NCI-H2029 treated with DMSO at 0.1 percent for 48 hours (cell line): ENCODE measurements at regions not wholly inside any gene's neighbourhood (a gene's known extent, or its start where the extent isn't known, plus 50 kb on each side); places are given as distances from the start of the nearest gene placed in this dataset.

Experiments used
- DNase-seq: peaks from one replicate; lab custom pipeline; 2025; lab: John Stamatoyannopoulos, UW

DNA sequence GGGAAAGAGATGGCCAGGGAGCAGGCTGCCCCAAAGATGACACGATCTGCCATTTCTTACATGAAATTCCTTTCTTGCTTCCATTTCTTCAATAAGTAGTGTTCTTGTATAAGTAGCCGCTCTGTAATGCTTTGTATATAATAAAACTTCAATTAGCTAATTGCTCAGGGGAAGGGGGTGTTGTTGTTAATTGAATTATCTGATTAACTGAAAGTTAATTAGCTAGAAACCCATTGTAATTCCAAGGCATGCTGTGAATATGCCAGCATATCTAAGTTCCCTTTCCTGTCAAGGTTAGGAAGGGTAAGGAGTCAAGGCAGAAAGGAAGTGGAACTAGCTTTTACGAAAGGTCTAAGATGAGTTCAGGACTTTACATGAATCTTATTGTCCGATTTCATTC lies 765.9 kb downstream of the TYW1 start:
- no peak for DNase-seq

DNA sequence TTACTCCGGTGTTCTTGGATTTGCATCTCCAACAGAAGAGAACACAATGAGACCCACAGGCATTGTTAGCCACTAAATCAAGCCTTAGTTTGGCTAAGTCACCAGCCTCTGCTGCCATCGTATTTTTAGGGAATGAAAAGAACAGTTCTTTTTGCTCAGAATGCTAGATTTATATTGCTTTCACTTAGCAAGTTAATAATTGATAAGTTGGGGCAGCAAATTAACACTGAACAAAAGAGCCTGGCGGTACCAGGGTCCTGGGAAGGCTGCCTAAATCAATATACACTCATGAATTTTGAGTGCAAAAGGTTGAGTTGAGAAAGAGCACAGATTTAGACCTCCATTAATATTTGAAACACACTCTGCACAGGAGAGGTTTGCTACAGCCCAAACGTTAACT lies 767.7 kb downstream of the TYW1 start:
- no peak for DNase-seq

DNA sequence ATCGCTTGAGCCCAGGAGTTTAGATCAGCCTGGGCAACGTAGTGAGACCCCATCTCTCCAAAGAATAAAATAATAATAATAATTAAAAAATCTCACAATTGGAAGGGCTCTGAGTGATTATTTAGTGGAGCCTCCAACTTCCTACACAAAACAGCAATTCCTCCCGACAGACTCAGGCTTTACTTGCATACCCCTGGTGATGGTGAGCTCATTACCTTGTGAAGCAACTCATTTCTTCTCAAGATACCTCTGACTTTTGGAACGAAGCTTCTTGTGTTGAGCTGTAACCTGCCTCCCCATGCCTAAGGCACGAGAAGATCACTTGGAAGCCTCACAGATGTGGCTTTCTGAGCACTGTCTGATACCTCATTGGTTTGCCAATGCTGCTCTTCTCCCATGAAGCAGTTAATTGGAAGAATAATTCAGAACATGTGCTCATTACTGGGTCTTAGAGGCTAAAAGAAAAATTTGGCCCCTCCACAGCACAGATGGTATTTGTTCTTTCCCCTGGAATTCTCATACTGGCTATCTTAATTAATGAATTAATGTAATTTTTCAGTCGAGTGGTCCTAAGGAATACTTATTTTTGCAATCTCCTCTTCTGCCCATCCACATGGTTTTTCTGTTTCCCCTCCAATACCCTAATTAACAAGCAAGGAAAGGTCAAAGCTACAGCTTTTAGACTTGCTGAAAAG lies 769.0 kb downstream of the TYW1 start:
- no peak for DNase-seq

DNA sequence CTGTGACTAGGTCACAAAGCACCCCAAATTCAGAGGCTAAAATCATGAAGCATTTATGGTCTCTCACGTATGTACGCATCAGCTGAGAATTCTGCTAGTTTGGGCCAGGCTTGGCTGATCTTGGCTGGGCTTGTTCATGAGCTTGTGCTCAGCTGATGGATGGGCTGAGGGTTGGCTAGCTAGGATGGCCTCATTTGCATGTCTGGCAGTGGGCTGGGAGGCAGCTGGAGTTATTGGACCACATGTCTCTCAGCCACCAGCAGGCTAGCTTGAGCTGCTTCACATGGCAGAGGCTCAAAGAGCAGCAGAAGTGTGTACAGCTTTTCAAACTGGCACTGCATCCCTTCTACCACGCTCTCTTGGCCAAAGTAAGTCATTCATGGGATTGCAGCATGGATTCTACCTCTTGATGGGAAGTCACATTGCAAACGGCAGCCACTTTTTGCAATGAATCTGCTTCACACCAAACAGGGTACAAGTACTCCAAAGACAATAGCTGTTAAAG lies 770.3 kb downstream of the TYW1 start:
- no peak for DNase-seq

DNA sequence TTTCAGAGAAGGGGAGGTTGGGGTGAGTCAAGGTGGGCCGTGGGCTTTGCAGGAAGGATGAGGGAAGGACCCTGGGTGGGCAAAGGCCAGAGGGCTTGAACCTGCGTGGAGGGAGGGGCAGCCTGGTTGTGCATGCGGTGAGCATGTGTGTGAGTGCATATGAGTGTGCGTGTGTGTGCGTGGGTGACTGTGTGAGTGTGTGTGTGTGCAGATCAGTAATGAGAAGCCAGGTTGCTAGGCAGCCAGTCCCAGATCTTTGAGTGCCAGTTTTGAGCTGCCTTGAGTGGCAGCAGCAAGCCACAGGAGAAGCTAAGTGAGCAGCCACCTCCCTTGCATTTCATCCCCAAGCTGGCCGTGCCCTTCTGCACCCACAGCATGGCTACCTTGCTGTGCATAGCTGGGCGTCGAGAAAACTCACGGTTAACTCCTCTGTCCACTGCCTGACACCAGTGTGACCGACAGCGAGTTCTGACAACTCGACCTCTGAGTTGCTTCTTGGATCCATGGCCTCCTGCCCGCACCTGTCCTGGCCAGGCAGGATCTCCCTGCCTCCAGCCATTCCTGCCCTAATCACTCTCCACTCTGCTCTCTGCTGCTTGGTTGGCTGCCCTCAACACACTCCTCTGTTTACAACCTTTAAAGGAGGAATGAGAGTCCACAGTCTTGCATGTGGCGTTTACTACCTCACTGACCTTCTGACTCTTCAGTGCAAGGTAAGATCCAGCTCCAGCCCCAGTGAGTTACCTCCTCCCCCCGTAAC lies 775.4 kb downstream of the TYW1 start:
- no peak for DNase-seq

DNA sequence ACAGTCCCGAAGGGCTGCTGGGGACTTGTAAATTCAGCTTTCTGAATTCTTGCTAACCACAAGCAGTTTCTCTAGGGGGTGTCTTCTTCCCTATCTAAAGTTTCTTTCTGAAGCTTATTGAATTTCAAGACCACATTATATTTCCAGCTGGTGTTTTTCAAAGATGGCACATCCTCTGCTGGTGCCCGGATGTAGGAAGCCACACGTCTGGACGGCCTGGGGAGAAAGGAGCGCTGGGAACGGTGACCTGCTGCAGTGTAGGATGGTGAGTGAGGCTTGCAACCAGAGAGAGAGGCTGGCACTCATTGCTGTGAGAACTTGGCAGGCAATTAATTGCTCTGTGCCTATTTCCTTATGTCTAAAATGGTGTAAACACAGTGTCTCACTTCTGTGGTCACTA lies 776.4 kb downstream of the TYW1 start:
- DNase-seq = no peak

DNA sequence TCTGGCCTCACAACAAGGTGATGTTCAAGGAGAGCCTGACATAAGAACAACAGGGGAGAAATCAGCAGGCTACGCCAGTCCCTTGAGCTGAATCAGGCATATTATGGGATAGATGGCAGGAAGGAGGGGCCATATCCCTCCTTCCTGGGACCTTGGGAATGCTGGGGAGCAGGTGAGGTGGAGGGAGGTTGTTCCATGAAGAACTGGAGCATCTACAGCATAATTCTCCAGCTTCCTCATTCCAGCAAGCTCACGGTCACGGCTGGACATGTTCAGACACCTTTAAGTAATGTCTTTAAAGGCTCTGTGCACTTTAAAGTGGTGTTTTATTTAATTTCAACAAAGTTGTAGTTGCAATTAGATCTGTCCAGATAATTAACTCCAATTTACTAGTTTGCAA lies 780.5 kb downstream of the TYW1 start:
- no peak for DNase-seq

DNA sequence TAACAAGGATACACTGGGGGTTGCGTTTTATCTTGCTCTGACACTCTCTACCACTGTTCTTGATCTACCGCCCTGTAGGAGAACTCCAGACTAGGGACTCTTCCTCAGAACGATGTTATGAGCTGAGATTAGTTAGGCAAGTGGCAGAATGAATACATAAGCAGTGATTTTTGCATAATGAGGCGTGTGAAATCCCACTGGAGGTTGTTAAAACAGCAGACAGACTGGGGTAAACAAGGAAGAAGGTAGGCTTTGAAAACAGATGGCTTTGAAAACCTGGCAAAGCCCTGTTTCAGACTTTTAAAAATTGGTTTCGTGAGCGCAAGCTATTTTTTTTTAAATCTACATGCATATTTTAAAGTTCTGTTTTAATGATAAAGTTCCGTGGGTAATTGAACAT lies 785.2 kb downstream of the TYW1 start:
- no peak for DNase-seq

DNA sequence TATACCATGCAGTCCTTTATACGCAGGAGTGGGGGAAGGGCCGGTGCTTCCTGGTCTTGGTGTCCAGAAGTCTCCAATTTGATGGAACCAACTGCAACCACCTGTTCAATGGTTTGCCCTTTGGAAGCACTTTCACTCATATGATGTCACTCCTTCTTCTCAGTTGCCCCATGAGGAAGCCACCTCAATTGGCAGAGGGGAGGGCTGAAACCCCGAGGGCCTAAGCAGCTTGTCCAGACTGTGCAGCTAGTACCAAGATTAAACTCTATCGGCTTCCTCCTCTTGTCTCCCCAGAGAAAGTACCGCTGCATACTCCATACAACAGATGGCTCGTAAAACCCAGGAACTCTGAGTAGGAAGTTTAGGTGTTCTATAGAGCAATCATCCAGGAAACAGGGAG lies 789.4 kb downstream of the TYW1 start:
- no peak for DNase-seq

DNA sequence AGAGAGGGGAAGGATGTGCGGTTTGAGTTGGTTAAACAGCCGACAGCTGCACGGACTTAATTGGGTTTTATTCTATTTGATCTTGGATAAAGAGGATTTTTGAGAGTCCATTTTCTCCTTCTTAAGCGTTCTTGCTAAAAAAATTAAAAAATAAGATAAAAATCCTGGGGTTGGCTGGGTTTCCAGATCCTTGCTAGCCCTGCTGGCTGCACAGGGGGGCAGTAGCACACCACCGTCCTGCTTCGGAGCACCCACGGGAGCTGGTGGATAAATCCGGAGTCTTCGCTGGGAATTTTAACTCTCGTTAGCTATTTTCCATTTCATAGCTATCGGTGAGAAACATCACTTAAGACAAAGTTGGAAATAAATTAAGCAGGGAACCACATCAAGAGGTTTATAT lies 792.0 kb downstream of the TYW1 start:
- DNase-seq = no peak

DNA sequence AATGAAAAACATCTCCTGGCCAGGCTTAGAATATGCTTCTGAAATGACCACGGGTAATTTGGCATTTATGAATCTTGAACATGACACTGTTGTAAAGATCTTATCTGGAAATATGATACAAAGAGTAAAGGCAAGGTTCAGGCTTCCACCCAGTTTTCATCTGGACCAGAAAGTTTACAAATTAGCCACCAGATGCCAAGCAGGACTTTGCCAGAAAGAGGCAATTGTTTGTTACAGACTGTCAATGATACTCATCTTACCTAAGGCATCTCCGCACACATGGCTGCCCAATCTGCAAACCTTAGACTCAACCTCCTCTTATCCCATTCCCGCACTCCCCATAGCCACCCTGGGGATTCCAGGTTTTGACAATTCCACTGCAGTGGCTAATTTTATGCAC lies 795.3 kb downstream of the TYW1 start:
- DNase-seq = no peak

DNA sequence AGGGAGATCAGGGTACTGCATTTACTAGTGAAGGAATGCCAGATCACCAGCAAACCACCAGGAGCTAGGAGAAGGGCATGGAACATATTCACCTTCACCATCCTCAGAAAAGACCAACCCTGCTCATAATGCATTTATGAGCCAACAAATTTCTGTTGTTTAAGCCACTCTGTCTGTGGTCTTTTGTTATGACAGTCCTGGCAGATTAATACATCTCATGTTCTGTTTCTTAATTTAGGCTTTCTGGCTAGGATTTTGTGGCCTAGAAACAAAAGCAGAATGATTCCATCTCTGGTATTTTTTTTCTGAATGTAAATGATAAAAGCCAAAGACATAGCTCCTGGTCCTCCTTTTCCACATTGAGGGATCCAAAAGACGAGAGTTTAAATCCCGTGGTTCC lies 797.9 kb downstream of the TYW1 start:
- DNase-seq = no peak

DNA sequence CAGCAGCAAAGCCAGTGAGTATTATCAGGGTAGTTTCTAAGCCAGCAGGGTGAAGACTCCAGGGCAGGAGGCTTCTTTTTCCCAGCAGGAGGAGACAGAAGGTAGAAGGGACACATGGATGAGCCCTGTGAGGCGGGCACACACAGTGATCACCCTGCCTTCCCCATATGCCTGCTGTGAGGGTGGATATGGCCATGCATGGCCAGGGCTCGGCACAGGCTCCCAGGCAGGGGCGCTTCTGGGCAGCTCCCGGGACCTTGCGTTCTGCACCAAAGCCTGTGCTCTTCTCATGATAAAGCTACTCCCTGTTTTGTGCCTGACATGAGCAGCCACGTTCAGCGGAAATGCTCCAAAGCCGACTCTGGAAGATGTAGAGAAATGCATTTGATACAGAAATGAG lies 807.2 kb downstream of the TYW1 start:
- DNase-seq = no peak

DNA sequence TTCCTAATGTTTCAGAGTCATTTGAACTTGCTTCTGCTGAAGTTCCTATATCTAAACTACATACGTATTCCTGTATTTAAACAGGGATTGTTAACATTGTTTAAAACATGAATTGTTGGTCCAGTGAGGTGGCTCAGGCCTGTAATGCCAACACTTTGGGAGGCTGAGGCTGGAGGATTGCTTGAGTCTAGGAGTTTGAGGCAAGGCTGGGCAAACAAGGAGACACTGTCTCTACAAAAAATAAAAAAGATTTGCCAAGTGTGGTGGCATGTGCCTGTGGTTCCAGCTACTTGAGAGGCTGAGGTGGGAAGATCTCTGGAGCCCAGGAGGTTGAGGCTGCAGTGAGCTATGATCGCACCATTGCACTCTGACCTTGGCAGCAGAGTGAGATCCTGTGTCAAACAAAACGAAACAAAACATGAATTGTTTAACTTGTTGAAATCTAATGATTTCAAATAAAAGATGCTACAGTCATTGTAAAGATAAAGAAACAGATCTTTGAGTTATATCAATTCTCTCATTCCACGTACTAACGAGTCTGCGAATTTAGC lies 809.4 kb downstream of the TYW1 start:
- no peak for DNase-seq

DNA sequence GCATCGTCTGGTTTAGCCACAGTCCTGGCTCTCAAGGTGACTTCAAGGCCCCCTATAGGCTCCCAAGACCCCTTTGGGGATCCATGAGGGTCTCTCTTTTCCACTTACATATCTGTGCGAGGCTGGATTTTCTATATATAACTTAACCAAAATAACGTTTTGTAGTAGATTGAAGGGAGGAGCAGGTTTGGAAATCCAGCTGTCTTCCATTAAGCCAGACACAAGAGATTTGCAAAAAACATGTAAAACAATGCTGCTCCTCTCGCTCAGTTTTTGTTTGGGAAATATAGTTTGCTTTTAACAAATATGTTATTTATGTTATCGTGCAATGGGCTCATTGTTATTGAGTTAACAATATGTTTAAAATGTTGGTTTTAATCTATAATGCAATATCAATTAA lies 811.2 kb downstream of the TYW1 start:
- DNase-seq = no peak

DNA sequence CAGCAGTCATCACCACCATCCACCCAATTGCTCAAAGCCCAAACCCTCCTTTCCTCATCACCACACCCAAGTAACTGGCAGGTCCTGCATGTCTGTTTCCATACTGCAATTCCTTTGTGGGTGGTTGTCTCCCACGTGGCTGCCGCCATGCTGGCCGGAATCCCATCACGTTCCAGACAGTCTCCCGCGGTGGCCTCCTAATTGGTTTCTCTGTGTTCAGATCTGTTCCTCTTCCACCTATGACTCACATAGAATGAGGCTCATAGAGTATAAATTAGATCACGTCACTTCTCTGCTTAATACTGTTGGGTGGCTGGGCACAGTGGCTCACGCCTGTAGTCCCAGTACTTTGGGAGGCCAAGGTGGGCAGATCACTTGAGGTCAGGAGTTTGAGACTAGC lies 813.0 kb downstream of the TYW1 start:
- DNase-seq = no peak

DNA sequence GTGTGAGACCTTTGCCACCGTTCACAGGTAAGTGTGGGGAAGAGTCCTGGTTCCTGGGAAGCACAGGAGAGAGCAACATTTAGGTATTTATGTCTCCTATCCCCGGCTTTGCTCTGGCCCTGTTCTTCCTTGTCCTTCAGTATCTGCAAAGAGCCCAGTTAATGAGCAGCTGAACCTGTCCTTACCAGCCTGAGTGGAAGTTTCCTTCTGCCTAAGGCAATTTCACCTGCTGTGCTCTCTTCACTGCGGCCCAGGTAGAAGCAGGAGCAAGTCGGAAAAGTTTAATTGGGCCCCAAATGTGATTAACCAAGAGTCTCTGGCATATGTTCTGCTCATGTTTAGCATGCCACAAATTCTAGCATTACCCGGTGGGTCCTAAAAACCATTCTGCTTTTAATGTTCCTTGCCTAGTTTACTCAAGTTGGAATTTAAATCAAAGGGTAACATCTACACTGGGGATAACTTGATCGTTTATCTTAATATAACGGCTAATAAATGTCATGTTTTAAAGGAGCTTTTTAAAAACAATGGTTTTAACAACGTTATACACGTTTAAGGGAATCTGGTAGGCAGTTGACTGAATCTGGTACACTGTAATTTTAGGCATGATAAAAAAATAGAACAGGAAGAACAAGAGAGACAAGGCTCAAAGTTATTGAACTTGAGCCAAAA lies 817.1 kb downstream of the TYW1 start:
- no peak for DNase-seq

DNA sequence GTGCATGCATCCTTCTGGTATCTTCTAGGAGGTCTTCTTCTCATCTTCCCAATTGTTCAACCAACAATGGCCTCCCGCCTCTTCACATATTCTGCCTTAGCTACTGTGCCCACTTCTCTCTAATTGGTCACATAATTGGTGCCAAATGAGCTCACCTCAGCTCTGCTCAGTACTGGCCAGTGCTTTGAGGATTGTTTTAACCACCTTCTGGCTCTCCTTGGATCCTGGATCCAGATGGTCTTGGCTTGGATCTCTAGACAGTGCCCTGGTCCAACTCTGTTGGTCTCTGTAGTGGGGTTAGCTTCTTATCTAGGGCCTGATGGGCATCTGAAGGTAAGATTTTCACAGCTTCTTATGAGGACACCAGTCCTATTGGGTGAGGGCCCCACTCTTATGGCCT lies 820.8 kb downstream of the TYW1 start:
- DNase-seq = no peak

DNA sequence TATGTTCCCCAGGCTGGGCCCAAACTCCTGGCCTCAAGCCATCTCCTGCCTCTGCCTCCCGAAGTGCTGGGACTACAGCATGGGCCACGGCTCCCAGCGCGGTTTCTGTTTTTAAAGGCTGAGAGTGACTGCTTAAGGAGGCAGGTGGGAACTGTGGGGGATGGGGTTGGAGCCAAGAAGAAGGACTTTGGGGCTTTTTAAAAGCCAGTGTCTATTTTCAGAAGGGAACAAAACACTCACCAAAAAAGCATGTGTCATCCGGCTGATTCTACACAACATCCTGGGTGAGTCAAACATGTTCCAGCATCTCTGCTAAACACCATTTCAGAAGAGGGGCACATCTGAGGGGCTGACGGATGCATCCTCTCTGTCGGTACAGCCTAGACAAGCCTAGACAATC lies 824.5 kb downstream of the TYW1 start:
- no peak for DNase-seq

DNA sequence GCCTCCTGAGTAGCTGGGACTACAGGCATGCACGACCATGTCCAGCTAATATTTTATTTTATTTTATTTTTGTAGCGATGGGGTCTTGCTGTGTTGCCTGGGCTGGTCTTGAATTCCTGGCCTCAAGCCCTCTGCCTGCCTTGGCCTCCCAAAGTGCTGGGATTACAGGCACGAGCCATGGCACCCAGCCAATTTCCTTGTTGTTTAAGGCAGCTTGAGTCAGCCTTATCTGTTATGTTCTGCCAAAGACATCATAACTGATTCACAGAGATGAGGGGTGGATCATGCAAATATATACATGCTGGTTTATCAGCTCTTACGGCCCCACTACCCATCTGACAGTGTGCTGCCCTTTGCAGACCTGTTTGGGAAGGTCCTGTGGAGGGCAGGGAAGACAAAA lies 826.7 kb downstream of the TYW1 start:
- peak; percentile 85 for DNase-seq

DNA sequence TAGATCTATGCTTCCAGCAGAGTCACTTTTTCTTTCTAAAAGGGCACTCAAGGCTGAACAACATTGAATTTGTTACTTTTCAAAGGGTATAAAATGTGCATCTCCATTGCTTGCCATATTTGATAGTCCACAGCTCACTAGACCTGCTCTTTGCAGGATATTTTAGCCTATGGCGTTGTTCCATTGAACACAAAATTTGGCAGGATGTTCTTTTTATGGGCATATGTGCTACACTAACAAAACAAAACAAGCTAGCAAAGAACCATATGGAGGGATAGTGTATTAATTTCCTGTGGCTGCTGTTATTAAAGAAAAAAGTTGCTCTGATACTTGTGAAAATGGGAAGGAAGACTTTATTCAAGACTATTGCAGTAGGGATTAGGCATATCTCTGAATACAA lies 828.7 kb downstream of the TYW1 start:
- DNase-seq = no peak

DNA sequence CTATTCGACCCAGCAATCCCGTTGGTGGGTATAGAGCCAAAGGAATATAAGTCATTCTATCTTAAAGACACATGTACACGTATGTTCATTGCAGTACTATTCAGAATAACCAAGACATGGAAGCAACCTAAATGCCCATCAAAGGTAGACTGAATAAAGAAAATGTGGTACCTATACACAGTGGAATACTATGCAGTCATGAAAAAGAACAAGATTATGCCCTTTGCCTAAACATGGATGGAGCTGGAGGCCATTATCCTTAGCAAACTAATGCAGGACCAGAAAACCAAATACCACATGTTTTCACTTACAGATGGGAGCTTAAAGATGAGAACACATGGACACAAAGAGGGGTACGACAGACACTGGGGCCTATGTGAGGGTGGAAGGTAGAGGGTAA lies 845.3 kb downstream of the TYW1 start:
- DNase-seq = no peak

DNA sequence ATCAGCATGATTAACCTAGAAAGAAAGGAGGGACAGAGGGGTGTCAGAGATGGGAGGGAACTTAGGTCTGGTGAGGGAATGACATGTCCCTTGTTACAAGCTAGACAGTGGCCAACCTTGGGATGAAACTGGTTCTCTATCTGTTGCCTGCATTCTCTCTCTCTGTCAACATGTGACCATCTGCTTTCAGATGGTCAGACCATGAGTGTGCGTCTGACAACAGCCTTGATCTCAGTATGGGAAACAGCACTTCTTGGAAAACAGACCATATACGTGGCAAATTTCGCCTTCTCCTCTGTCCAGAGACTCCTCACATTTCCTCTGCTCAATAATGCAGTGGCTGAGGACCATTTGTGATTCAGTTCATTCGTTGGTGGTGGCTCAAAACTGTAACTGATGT lies 845.9 kb downstream of the TYW1 start:
- no peak for DNase-seq
